GM23338 (cell line): ENCODE measurements at regions not wholly inside any gene's neighbourhood (a gene's known extent, or its start where the extent isn't known, plus 50 kb on each side); places are given as distances from the start of the nearest gene placed in this dataset.

Source experiments
- ATAC-seq: fragments of 200-7000 bp; cut with Tn5 transposase; 3 replicates; pipeline ENCODE4 v1.9.1; 2020
- DNase-seq: peaks from one replicate; pipeline ENCODE4 v3.0.0-alpha.2; 2015; ENCODE audit warnings: low spot score
- H2AFZ ChIP-seq: fragments of 200-600 bp; sonication (generic); 2 replicates; pipeline ENCODE4 v1.8.0; 2016; ENCODE audit warnings: antibody characterized with exemption, mild to moderate bottlenecking, moderate library complexity
- H3F3A ChIP-seq: fragments of 200-600 bp; sonication (generic); replicated peaks from 2 replicates; pipeline ENCODE4 v1.8.0; 2017; ENCODE audit warnings: antibody characterized with exemption, mixed run types, low read depth
- H3K27ac ChIP-seq: fragments of 200-600 bp; sonication (generic); 2 replicates; pipeline ENCODE4 v1.6.1; 2016; ENCODE audit warnings: low read depth
- H3K27me3 ChIP-seq: fragments of 200-600 bp; sonication (generic); 2 replicates; pipeline ENCODE4 v1.8.0; 2016; ENCODE audit warnings: mild to moderate bottlenecking, mixed run types, moderate library complexity; ENCODE audit not compliant: insufficient read depth
- H3K36me3 ChIP-seq: fragments of 200-600 bp; sonication (generic); 2 replicates; pipeline ENCODE4 v1.8.0; 2016; ENCODE audit warnings: mild to moderate bottlenecking; ENCODE audit not compliant: insufficient read depth
- H3K4me1 ChIP-seq: fragments of 200-600 bp; sonication (generic); 2 replicates; pipeline ENCODE4 v1.8.0; 2016; ENCODE audit warnings: mild to moderate bottlenecking, moderate library complexity; ENCODE audit not compliant: insufficient read depth
- H3K4me2 ChIP-seq: fragments of 200-600 bp; sonication (generic); 2 replicates; pipeline ENCODE4 v1.7.1; 2017; ENCODE audit warnings: mixed run types
- H3K4me3 ChIP-seq: fragments of 200-600 bp; sonication (generic); 2 replicates; pipeline ENCODE4 v1.6.1; 2016; ENCODE audit warnings: mixed run types
- H3K79me2 ChIP-seq: fragments of 200-600 bp; sonication (generic); replicated peaks from 2 replicates; pipeline ENCODE4 v1.8.0; 2017; ENCODE audit warnings: mild to moderate bottlenecking; ENCODE audit not compliant: insufficient read depth
- H3K9me2 ChIP-seq: fragments of 200-600 bp; sonication (generic); 2 replicates; pipeline ENCODE4 v1.8.0; 2017; ENCODE audit not compliant: insufficient read depth
- H4K20me1 ChIP-seq: fragments of 200-600 bp; sonication (generic); replicated peaks from 2 replicates; pipeline ENCODE4 v1.8.0; 2017; ENCODE audit warnings: mild to moderate bottlenecking; ENCODE audit not compliant: insufficient read depth
- H3K27ac Mint-ChIP-seq: 2 replicates; pipeline ENCODE4 v1.8.0; 2020; ENCODE audit warnings: inconsistent platforms, mild to moderate bottlenecking, moderate library complexity, mixed read lengths
- H3K27me3 Mint-ChIP-seq: 3 replicates; pipeline ENCODE4 v1.8.0; 2022; ENCODE audit warnings: low read depth, mild to moderate bottlenecking, moderate library complexity, mixed read lengths, inconsistent platforms; ENCODE audit not compliant: insufficient read depth, poor library complexity
- H3K36me3 Mint-ChIP-seq: 3 replicates; pipeline ENCODE4 v1.8.0; 2021; ENCODE audit warnings: low read depth, mild to moderate bottlenecking, inconsistent platforms, moderate library complexity, mixed read lengths
- H3K4me1 Mint-ChIP-seq: 3 replicates; pipeline ENCODE4 v1.8.0; 2020; ENCODE audit warnings: mild to moderate bottlenecking, inconsistent platforms, mixed read lengths
- H3K4me3 Mint-ChIP-seq: 3 replicates; pipeline ENCODE4 v1.8.0; 2021; ENCODE audit warnings: moderate library complexity, mild to moderate bottlenecking, inconsistent platforms, mixed read lengths
- H3K9me3 Mint-ChIP-seq: 3 replicates; pipeline ENCODE4 v1.8.0; 2020; ENCODE audit warnings: moderate library complexity, mild to moderate bottlenecking, inconsistent platforms, mixed read lengths
- CREB1 ChIP-seq: fragments of 250-450 bp; sonication (Bioruptor Pico); IDR thresholded peaks from 2 replicates; pipeline ENCODE4 v1.5.0; 2020; ENCODE audit warnings: low read depth, mild to moderate bottlenecking, moderate library complexity
- EZH2phosphoT487 ChIP-seq: fragments of 200-600 bp; sonication (generic); IDR thresholded peaks from one replicate; pipeline ENCODE4 v1.8.1; 2018; ENCODE audit warnings: antibody characterized with exemption; ENCODE audit not compliant: unreplicated experiment
- JUNB ChIP-seq: IDR thresholded peaks from one replicate; pipeline ENCODE4 v1.6.1; 2016; ENCODE audit warnings: antibody characterized with exemption; ENCODE audit not compliant: unreplicated experiment
- NANOG ChIP-seq: IDR thresholded peaks from 2 replicates; pipeline ENCODE4 v1.6.1; 2016; ENCODE audit warnings: antibody characterized with exemption, borderline replicate concordance
- POLR2AphosphoS5 ChIP-seq: IDR thresholded peaks from 2 replicates; pipeline ENCODE4 v1.6.1; 2016; ENCODE audit warnings: antibody characterized with exemption, low read depth
- ZNF462 ChIP-seq: fragments of 250-450 bp; sonication (Bioruptor Pico); IDR thresholded peaks from 2 replicates; pipeline ENCODE4 v1.5.0; 2020; ENCODE audit warnings: mild to moderate bottlenecking, moderate library complexity
- TF ChIP-seq, protein P1 (sequence below): IDR thresholded peaks from 2 replicates; pipeline ENCODE4 v1.6.1; 2016; ENCODE audit warnings: antibody characterized with exemption
- TF ChIP-seq, protein P2 (sequence below): IDR thresholded peaks from one replicate; pipeline ENCODE4 v1.6.1; 2018; ENCODE audit warnings: antibody characterized with exemption; ENCODE audit not compliant: unreplicated experiment

DNA sequence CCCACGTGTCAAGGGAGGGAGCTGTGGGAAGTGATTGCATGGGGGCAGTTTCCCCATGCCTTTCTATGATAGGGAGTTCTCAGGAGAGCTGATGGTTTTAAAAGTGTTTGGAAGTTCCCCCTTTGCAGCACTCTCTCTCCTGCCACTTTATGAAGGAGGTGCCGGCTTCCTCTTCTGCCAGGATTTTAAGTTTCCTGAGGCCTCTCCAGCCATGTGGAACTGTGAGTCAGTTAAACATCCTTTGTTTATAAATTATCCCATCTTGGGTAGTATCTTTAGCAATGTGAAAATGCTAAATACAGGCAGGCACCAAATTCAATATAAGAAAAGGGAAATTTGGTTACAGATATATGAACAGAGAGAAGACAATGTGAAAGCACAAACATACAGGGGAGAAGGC lies 96.4 kb upstream of the EPHA7 start (continued):
- TF ChIP-seq, protein P1, sequence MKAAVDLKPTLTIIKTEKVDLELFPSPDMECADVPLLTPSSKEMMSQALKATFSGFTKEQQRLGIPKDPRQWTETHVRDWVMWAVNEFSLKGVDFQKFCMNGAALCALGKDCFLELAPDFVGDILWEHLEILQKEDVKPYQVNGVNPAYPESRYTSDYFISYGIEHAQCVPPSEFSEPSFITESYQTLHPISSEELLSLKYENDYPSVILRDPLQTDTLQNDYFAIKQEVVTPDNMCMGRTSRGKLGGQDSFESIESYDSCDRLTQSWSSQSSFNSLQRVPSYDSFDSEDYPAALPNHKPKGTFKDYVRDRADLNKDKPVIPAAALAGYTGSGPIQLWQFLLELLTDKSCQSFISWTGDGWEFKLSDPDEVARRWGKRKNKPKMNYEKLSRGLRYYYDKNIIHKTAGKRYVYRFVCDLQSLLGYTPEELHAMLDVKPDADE = no peak
- no peak for TF ChIP-seq CREB1 (CRISPR knock-in tag)

DNA sequence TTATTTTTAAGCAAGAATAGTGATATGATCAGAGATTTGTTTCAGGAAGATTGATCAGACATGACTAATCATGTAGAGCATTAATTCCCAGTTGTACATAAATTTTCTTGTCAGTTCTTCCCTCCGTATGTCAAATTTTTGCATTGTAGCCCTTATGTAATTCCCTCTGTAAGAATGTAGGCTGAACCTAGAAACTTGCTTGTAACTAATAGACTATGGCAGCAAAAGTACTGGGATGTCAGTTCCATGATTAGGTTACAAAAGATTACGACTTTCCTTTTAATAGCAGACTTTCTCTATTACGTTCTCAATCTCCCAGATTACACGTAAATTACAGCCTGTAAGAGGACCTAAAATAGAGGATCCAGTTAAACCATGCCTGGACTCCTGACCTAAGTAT lies 79.4 kb upstream of the EPHA7 start:
- Mint-ChIP-seq H3K36me3 (no peaks in the 10 kb centered on the region), H3K4me3 (no peak overlapping the region), H3K9me3 (no peaks in the 10 kb centered on the region), H3K27me3 (no peaks in the 10 kb centered on the region), H3K27ac (no peak overlapping the region), H3K4me1 (0 out of 3 replicates have a peak, but pooled peaks cover 3% of the 10 kb centered on the region)
- Histone ChIP-seq H3K4me2 (no peak overlapping the region), H3K27ac (no peak overlapping the region), H3K4me3 (no peak overlapping the region), H2AFZ (no peak overlapping the region), H3K4me1 (no peaks in the 10 kb centered on the region), H3F3A (no peaks in the 10 kb centered on the region), H3K9me2 (no peaks in the 10 kb centered on the region), H3K36me3 (no peaks in the 10 kb centered on the region), H3K27me3 (no peaks in the 10 kb centered on the region), H4K20me1 (no peaks in the 10 kb centered on the region), H3K79me2 (no peaks in the 10 kb centered on the region)
- DNase-seq (no peak), ATAC-seq (no peak)
- TF ChIP-seq EZH2phosphoT487 = no peak
- TF ChIP-seq, protein P1 = no peak
- no peak for TF ChIP-seq NANOG

DNA sequence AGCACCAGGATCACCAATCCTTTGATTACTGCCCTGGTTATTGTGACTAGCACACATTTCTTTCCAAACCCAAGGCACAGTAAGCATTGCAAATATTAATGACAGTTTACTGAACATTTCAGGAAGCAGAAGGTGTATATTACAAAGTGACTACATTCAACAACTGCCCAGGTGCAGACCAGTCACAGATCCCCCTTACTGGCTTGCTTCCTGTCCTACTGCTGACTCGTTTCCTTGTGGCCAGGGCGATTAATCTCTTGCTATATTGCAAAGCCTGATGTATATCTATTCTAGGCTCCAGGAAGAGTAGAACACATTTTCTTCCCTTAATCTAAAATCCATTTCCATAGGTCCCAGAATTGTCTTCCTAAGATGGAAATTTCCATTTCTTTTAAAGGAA lies 77.2 kb upstream of the EPHA7 start:
- Mint-ChIP-seq H3K27me3 (no peaks in the 10 kb centered on the region), H3K4me1 (0 out of 3 replicates have a peak, but pooled peaks cover 3% of the 10 kb centered on the region), H3K9me3 (no peaks in the 10 kb centered on the region), H3K27ac (no peak overlapping the region), H3K36me3 (no peaks in the 10 kb centered on the region), H3K4me3 (no peak overlapping the region)
- TF ChIP-seq ZNF462 (CRISPR knock-in tag) (no peak), JUNB (no peak), POLR2AphosphoS5 (no peak)
- TF ChIP-seq, protein P2, sequence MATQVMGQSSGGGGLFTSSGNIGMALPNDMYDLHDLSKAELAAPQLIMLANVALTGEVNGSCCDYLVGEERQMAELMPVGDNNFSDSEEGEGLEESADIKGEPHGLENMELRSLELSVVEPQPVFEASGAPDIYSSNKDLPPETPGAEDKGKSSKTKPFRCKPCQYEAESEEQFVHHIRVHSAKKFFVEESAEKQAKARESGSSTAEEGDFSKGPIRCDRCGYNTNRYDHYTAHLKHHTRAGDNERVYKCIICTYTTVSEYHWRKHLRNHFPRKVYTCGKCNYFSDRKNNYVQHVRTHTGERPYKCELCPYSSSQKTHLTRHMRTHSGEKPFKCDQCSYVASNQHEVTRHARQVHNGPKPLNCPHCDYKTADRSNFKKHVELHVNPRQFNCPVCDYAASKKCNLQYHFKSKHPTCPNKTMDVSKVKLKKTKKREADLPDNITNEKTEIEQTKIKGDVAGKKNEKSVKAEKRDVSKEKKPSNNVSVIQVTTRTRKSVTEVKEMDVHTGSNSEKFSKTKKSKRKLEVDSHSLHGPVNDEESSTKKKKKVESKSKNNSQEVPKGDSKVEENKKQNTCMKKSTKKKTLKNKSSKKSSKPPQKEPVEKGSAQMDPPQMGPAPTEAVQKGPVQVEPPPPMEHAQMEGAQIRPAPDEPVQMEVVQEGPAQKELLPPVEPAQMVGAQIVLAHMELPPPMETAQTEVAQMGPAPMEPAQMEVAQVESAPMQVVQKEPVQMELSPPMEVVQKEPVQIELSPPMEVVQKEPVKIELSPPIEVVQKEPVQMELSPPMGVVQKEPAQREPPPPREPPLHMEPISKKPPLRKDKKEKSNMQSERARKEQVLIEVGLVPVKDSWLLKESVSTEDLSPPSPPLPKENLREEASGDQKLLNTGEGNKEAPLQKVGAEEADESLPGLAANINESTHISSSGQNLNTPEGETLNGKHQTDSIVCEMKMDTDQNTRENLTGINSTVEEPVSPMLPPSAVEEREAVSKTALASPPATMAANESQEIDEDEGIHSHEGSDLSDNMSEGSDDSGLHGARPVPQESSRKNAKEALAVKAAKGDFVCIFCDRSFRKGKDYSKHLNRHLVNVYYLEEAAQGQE = no peak
- Histone ChIP-seq H3K27ac (no peak overlapping the region), H3K27me3 (no peaks in the 10 kb centered on the region), H3K4me1 (no peaks in the 10 kb centered on the region), H3K79me2 (no peaks in the 10 kb centered on the region), H3K9me2 (no peaks in the 10 kb centered on the region), H3K36me3 (no peaks in the 10 kb centered on the region), H3K4me3 (no peak overlapping the region), H3K4me2 (no peak overlapping the region), H3F3A (no peaks in the 10 kb centered on the region), H4K20me1 (no peaks in the 10 kb centered on the region), H2AFZ (no peak overlapping the region)
- DNase-seq (no peak), ATAC-seq (no peak)
